DOHH2 (cell line): ENCODE measurements at regions not wholly inside any gene's neighbourhood (a gene's known extent, or its start where the extent isn't known, plus 50 kb on each side); places are given as distances from the start of the nearest gene placed in this dataset.

Experiments
- H3F3A ChIP-seq: fragments of 200-600 bp; sonication (generic), shearing (Covaris generic); 2 replicates; pipeline ENCODE4 v1.6.0; 2016; ENCODE audit warnings: antibody characterized with exemption, mild to moderate bottlenecking; ENCODE audit not compliant: control insufficient read depth, insufficient read depth
- H3K27ac ChIP-seq: fragments of 200-600 bp; sonication (generic); 2 replicates; pipeline ENCODE4 v1.5.1; 2014; ENCODE audit warnings: low read depth, mild to moderate bottlenecking, low read length, moderate library complexity
- H3K27me3 ChIP-seq: fragments of 200-600 bp; sonication (generic); 2 replicates; pipeline ENCODE4 v1.6.1; 2014; ENCODE audit warnings: mild to moderate bottlenecking, low read length, mixed read lengths; ENCODE audit not compliant: control insufficient read depth
- H3K36me3 ChIP-seq: fragments of 200-600 bp; sonication (generic); 2 replicates; pipeline ENCODE4 v1.6.1; 2014; ENCODE audit warnings: mild to moderate bottlenecking, low read length, moderate library complexity, mixed read lengths; ENCODE audit not compliant: control insufficient read depth
- H3K4me1 ChIP-seq: fragments of 200-600 bp; sonication (generic); 2 replicates; pipeline ENCODE4 v1.6.1; 2014; ENCODE audit warnings: mild to moderate bottlenecking, low read length, mixed read lengths; ENCODE audit not compliant: control insufficient read depth
- H3K4me2 ChIP-seq: fragments of 200-600 bp; sonication (generic); 2 replicates; pipeline ENCODE4 v1.6.0; 2014; ENCODE audit warnings: mild to moderate bottlenecking, low read length, moderate library complexity
- H3K4me3 ChIP-seq: fragments of 200-600 bp; sonication (generic); 2 replicates; pipeline ENCODE4 v1.5.1; 2014; ENCODE audit warnings: mild to moderate bottlenecking, low read length, mixed read lengths
- H3K79me2 ChIP-seq: fragments of 200-600 bp; sonication (generic); 2 replicates; pipeline ENCODE4 v1.6.1; 2014; ENCODE audit warnings: mild to moderate bottlenecking, low read length, mixed read lengths; ENCODE audit not compliant: control insufficient read depth
- H3K9me2 ChIP-seq: fragments of 200-600 bp; sonication (generic); replicated peaks from 2 replicates; pipeline ENCODE4 v1.6.1; 2014; ENCODE audit warnings: mild to moderate bottlenecking, low read length, mixed read lengths; ENCODE audit not compliant: control insufficient read depth
- H3K9me3 ChIP-seq: fragments of 200-600 bp; sonication (generic); 2 replicates; pipeline ENCODE4 v1.6.1; 2014; ENCODE audit warnings: antibody characterized with exemption, low read length, mixed read lengths; ENCODE audit not compliant: control insufficient read depth, insufficient read depth
- H4K20me1 ChIP-seq: fragments of 200-600 bp; sonication (generic); 2 replicates; pipeline ENCODE4 v1.6.0; 2014; ENCODE audit warnings: low read depth, mild to moderate bottlenecking, antibody characterized with exemption, low read length, moderate library complexity; ENCODE audit not compliant: control insufficient read depth, insufficient read depth
- CTCF ChIP-seq: fragments of 200-600 bp; sonication (generic); IDR thresholded peaks from one replicate; pipeline ENCODE4 v1.5.1; 2014; ENCODE audit warnings: antibody characterized with exemption, mild to moderate bottlenecking, low read depth, low read length; ENCODE audit not compliant: poor library complexity, severe bottlenecking
- EZH2phosphoT487 ChIP-seq: fragments of 200-600 bp; sonication (generic); IDR thresholded peaks from 2 replicates; pipeline ENCODE4 v1.6.1; 2017; ENCODE audit warnings: borderline replicate concordance, mild to moderate bottlenecking, antibody characterized with exemption, low read length, moderate library complexity, mixed read lengths

- Histone ChIP-seq H3K9me3 (peaks cover 3% of the 10 kb centered on the region; the same call in 1 of the 2 replicates), H4K20me1 (no peaks in the 10 kb centered on the region), H3K4me3 (no peak overlapping the region), H3K27ac (no peak overlapping the region), H3K4me1 (peaks cover 38% of the 10 kb centered on the region), H3K36me3 (no peaks in the 10 kb centered on the region), H3F3A (peaks cover 4% of the 10 kb centered on the region), H3K79me2 (no peaks in the 10 kb centered on the region), H3K9me2 (no peaks in the 10 kb centered on the region), H3K27me3 (no peaks in the 10 kb centered on the region), H3K4me2 (no peak overlapping the region)
- TF ChIP-seq EZH2phosphoT487 (no peak), CTCF (no peak)
Measured at GRCh38 chr4:83208371-83209365, 75.9 kb downstream of the COQ2 start.

- TF ChIP-seq EZH2phosphoT487 (no peak), CTCF (no peak)
- Histone ChIP-seq H3K79me2 (no peaks in the 10 kb centered on the region), H3K4me3 (no peak overlapping the region), H3K4me2 (no peak overlapping the region), H3F3A (peaks cover 4% of the 10 kb centered on the region), H3K9me3 (no peaks in the 10 kb centered on the region), H3K36me3 (no peaks in the 10 kb centered on the region), H3K9me2 (no peaks in the 10 kb centered on the region), H4K20me1 (no peaks in the 10 kb centered on the region), H3K27me3 (no peaks in the 10 kb centered on the region), H3K27ac (no peak overlapping the region), H3K4me1 (peaks cover 27% of the 10 kb centered on the region)
Measured at GRCh38 chr4:83207497-83208101, 77.0 kb downstream of the COQ2 start.

- H3K36me3 ChIP-seq: no peaks in the 10 kb centered on the region
Measured at GRCh38 chr4:83205760-83206159, 78.8 kb downstream of the COQ2 start.

More at GRCh38 chr4:83205760-83206159, 78.8 kb downstream of the COQ2 start:
- H3K4me3 ChIP-seq: no peak overlapping the region
- H4K20me1 ChIP-seq: no peaks in the 10 kb centered on the region
- no peak overlapping the region for H3K4me2 ChIP-seq
- TF ChIP-seq EZH2phosphoT487 (no peak), CTCF (no peak)
- no peaks in the 10 kb centered on the region for H3K9me3 ChIP-seq
- peaks cover 13% of the 10 kb centered on the region for H3K4me1 ChIP-seq
- H3K9me2 ChIP-seq: no peaks in the 10 kb centered on the region
- no peaks in the 10 kb centered on the region for H3K79me2 ChIP-seq
- no peak overlapping the region for H3K27ac ChIP-seq
- H3F3A ChIP-seq: no peaks in the 10 kb centered on the region
- no peaks in the 10 kb centered on the region for H3K27me3 ChIP-seq
